GM12878 (cell line): ENCODE measurements at regions not wholly inside any gene's neighbourhood (a gene's known extent, or its start where the extent isn't known, plus 50 kb on each side); places are given as distances from the start of the nearest gene placed in this dataset.

Experiments
- POLR2A ChIP-seq: IDR thresholded peaks from 2 replicates; pipeline ENCODE4 v1.6.1; 2011; ENCODE audit warnings: low read depth, mild to moderate bottlenecking, low read length
- POLR2AphosphoS2 ChIP-seq: IDR thresholded peaks from 2 replicates; pipeline ENCODE4 v1.6.1; 2011; ENCODE audit warnings: low read depth, mild to moderate bottlenecking, low read length, improper control_type of control experiment, moderate library complexity
- RUNX3 ChIP-seq: IDR thresholded peaks from 2 replicates; pipeline ENCODE4 v1.6.1; 2012; ENCODE audit warnings: low read length, inconsistent platforms
- USF2 ChIP-seq: IDR thresholded peaks from 2 replicates; pipeline ENCODE4 v1.6.1; 2011; ENCODE audit warnings: low read depth, low read length, improper control_type of control experiment, borderline replicate concordance

DNA sequence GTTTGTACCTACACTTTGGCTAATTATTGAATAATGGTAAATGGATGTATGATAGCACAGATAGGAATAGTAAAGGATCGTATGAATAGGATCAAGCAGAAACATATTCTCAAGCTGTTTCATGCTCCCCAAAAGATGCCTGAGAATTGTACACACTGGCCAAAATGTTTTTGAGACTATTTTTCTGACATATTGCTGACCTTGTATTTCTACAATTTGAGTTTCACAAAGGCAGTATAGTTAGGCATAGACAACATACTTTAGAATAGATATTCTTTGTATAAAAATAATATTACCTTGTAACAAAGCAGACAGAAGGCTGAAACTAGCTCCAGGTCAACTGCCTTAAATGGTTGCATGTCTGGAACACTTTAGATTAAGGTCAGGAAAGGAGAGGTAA, 598.4 kb downstream of the COL12A1 start:
- TF ChIP-seq USF2 (no peak), POLR2A (no peak), RUNX3 (no peak), POLR2AphosphoS2 (no peak)
